Suprapubic skin (tissue), 4 donors: ENCODE measurements at regions not wholly inside any gene's neighbourhood (a gene's known extent, or its start where the extent isn't known, plus 50 kb on each side); places are given as distances from the start of the nearest gene placed in this dataset.

Experiments used
- DNase-seq, 2 donors: peaks; one replicate each; pipeline ENCODE4 v3.0.0-alpha.2; 2019; ENCODE audit warnings: low spot score in 2 of 2
- H3K27ac ChIP-seq: fragments of 200-600 bp; sonication (generic); one replicate; pipeline ENCODE4 v1.5.1; 2019
- H3K27me3 ChIP-seq: fragments of 200-600 bp; sonication (generic); one replicate; pipeline ENCODE4 v1.5.1; 2019
- H3K36me3 ChIP-seq: fragments of 200-600 bp; sonication (generic); one replicate; pipeline ENCODE4 v1.5.1; 2019
- H3K4me1 ChIP-seq: fragments of 200-600 bp; sonication (generic); one replicate; pipeline ENCODE4 v1.5.1; 2019
- H3K4me3 ChIP-seq: fragments of 200-600 bp; sonication (generic); one replicate; pipeline ENCODE4 v1.5.1; 2019; ENCODE audit warnings: mild to moderate bottlenecking
- H3K9me3 ChIP-seq: fragments of 200-600 bp; sonication (generic); one replicate; pipeline ENCODE4 v1.5.1; 2019
- EP300 ChIP-seq: sonication (generic); formaldehyde crosslinking; IDR thresholded peaks from one replicate; pipeline ENCODE4 v1.6.1; 2017; ENCODE audit warnings: antibody characterized with exemption
- POLR2A ChIP-seq, 2 donors: fragments of 450-650 bp; IDR thresholded peaks; one replicate each; pipeline ENCODE4 v1.6.1; 2017; ENCODE audit warnings: antibody characterized with exemption in 2 of 2, mild to moderate bottlenecking in 2 of 2, moderate library complexity in 2 of 2
- POLR2AphosphoS5 ChIP-seq, 3 donors: sonication (generic); formaldehyde crosslinking; IDR thresholded peaks; one replicate each; pipeline ENCODE4 v1.6.1; 2017; ENCODE audit warnings: antibody characterized with exemption in 3 of 3
- WGBS: methylation state at CpG from one replicate; pipeline ENCODE4 v1.1.5; 2018; 5-methylcytosine and 5-hydroxymethylcytosine counted together
- TF ChIP-seq, protein P1 (sequence below), 2 donors: fragments of 200-600 bp in 1 of 2; fragments of 450-650 bp in 1 of 2; sonication (generic) in 1 of 2; IDR thresholded peaks; one replicate each; pipeline ENCODE4 v1.5.1; 2016 to 2019; ENCODE audit warnings: antibody characterized with exemption in 2 of 2, mild to moderate bottlenecking in 1 of 2, moderate library complexity in 1 of 2

DNA sequence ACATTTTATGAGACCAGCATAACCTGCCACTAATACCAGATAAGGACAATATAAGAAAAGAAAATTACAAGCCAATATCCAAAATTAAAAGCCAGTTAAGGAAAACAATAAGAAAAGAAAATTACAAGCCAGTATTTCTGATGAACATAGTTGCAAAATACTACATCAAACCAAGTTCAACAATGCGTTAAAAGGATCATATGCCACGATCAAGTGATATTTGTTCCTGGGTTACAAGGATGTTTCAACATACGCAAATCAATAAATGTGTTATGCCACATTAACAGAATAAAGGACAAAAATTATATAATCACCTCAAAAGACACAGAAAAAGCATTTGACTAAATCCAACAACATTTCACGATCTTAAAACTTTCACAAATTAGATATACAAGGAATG, 431.9 kb downstream of the ELAVL2 start:
- no peak overlapping the region for H3K27ac ChIP-seq
- 98% methylated on average over 4 of the region's 4 CpGs for WGBS
- no peak for DNase-seq
- TF ChIP-seq, protein P1, sequence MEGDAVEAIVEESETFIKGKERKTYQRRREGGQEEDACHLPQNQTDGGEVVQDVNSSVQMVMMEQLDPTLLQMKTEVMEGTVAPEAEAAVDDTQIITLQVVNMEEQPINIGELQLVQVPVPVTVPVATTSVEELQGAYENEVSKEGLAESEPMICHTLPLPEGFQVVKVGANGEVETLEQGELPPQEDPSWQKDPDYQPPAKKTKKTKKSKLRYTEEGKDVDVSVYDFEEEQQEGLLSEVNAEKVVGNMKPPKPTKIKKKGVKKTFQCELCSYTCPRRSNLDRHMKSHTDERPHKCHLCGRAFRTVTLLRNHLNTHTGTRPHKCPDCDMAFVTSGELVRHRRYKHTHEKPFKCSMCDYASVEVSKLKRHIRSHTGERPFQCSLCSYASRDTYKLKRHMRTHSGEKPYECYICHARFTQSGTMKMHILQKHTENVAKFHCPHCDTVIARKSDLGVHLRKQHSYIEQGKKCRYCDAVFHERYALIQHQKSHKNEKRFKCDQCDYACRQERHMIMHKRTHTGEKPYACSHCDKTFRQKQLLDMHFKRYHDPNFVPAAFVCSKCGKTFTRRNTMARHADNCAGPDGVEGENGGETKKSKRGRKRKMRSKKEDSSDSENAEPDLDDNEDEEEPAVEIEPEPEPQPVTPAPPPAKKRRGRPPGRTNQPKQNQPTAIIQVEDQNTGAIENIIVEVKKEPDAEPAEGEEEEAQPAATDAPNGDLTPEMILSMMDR (IDR thresholded peaks at IDR 0.05): no peak
- TF ChIP-seq EP300 (no peak), POLR2AphosphoS5 (IDR thresholded peaks at IDR 0.05) (no peak), POLR2A (IDR thresholded peaks at IDR 0.05) (no peak)
- H3K9me3 ChIP-seq: no peaks in the 10 kb centered on the region
- no peaks in the 10 kb centered on the region for H3K4me1 ChIP-seq
- H3K36me3 ChIP-seq: no peaks in the 10 kb centered on the region
- no peak overlapping the region for H3K4me3 ChIP-seq
- no peaks in the 10 kb centered on the region for H3K27me3 ChIP-seq

DNA sequence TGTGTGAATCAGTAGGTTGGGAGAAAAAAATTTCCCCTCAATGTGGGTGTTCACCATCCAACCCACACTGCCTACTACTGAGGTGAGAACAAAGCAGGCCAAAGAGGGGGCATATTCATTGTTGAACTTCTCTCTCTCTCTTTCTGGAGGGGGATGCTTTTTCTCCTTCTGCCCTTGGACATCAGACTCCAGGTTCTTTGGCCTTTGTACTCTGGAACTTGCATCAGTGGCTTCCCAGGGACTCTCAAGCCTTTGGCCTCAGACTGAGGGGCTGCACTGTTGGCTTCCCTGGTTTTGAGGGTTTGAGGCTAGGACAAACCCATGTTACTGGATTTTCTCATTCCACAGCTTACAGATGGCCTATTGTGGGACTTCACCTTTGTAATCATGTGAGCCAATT, 417.2 kb downstream of the ELAVL2 start:
- Histone ChIP-seq H3K4me3 (no peak overlapping the region), H3K4me1 (no peaks in the 10 kb centered on the region), H3K27ac (no peak overlapping the region), H3K9me3 (no peaks in the 10 kb centered on the region), H3K27me3 (no peaks in the 10 kb centered on the region), H3K36me3 (no peaks in the 10 kb centered on the region)
- DNase-seq: no peak
- TF ChIP-seq EP300: no peak
- TF ChIP-seq, protein P1 (IDR thresholded peaks at IDR 0.05): no peak
- TF ChIP-seq POLR2AphosphoS5 (IDR thresholded peaks at IDR 0.05): no peak
- TF ChIP-seq POLR2A (IDR thresholded peaks at IDR 0.05): no peak

DNA sequence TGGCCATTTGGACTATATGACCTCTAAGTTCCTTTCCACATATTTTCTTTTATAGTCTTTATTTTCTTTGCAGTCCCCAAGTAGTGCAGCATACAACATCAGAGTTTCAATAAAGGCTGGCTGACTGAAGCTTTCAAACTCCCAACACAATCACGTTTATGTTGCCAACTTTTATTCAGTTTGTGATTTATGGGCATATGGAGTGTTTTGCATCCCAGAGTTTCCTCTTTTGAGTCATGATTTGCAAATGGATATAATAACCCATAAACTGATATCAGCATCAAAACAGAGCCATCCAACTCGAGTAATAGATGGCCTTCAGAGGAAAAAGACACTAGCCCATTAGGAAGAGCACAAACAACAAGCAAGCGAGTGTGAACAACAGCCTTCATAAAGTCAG, 414.0 kb downstream of the ELAVL2 start:
- 36% methylated on average over 3 of the region's 3 CpGs for WGBS
- no peaks in the 10 kb centered on the region for H3K36me3 ChIP-seq

DNA sequence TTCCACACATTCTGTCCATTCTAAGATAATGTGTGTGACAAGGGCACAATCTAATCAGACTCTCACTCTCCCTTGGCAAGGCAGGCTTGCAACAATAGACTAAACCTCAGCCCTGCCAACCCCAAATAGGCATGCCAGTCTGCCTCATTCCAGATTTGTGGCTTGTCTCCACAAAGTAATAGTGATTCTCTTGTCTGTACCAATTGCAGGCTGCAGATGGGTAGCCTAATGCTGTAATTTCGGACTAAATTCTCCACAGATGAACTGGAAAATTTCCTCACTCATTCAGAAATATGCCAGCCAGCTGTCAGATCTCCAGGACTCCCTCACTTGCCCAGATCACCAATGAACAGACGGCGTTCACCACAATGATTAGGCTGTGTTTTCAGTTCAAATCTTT, 413.6 kb downstream of the ELAVL2 start:
- TF ChIP-seq, protein P1 (IDR thresholded peaks at IDR 0.05): no peak
- TF ChIP-seq EP300 (no peak), POLR2A (IDR thresholded peaks at IDR 0.05) (no peak), POLR2AphosphoS5 (IDR thresholded peaks at IDR 0.05) (no peak)
- no peaks in the 10 kb centered on the region for H3K27me3 ChIP-seq
- H3K4me3 ChIP-seq: no peak overlapping the region
- H3K27ac ChIP-seq: no peak overlapping the region
- WGBS: 53% methylated on average over 3 of the region's 3 CpGs
- no peaks in the 10 kb centered on the region for H3K36me3 ChIP-seq
- no peaks in the 10 kb centered on the region for H3K4me1 ChIP-seq
- no peaks in the 10 kb centered on the region for H3K9me3 ChIP-seq
- DNase-seq: no peak

More for the DNA sequence above, 414.0 kb downstream of the ELAVL2 start:
- H3K9me3 ChIP-seq: no peaks in the 10 kb centered on the region
- H3K27ac ChIP-seq: no peak overlapping the region
- no peak for TF ChIP-seq POLR2AphosphoS5 (IDR thresholded peaks at IDR 0.05)
- no peak for TF ChIP-seq POLR2A (IDR thresholded peaks at IDR 0.05)
- no peak for TF ChIP-seq EP300
- TF ChIP-seq, protein P1 (IDR thresholded peaks at IDR 0.05): no peak
- H3K27me3 ChIP-seq: no peaks in the 10 kb centered on the region
- no peaks in the 10 kb centered on the region for H3K4me1 ChIP-seq
- H3K4me3 ChIP-seq: no peak overlapping the region
- DNase-seq: no peak

DNA sequence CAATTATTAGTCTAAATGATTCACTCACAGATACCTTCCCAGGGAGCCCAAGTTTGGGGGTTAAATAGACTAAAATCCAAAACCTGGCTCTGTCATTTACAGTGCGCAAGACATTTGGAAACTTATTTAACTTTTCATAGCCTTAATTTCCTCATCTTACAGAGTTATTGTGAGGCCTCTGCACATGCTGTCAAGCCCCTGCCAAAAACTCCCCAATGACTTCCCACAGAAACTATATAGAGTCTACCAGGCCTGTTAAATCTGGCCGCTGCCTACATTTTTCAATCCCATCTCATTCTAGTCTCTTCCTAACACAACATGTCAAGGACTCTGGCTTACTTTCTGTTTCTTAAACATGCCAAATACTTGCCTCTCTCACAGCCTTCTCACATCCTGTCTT, 412.5 kb downstream of the ELAVL2 start:
- DNase-seq: no peak
- no peaks in the 10 kb centered on the region for H3K36me3 ChIP-seq
- no peaks in the 10 kb centered on the region for H3K4me1 ChIP-seq
- no peaks in the 10 kb centered on the region for H3K9me3 ChIP-seq
- TF ChIP-seq POLR2AphosphoS5 (IDR thresholded peaks at IDR 0.05): no peak
- no peak for TF ChIP-seq POLR2A (IDR thresholded peaks at IDR 0.05)
- TF ChIP-seq, protein P1 (IDR thresholded peaks at IDR 0.05): no peak
- TF ChIP-seq EP300: no peak
- WGBS: 91% methylated on average over 2 of the region's 2 CpGs
- no peak overlapping the region for H3K4me3 ChIP-seq
- H3K27ac ChIP-seq: no peak overlapping the region
- H3K27me3 ChIP-seq: no peaks in the 10 kb centered on the region
